Endodermal cell (in vitro differentiated cells): ENCODE measurements at regions not wholly inside any gene's neighbourhood (a gene's known extent, or its start where the extent isn't known, plus 50 kb on each side); places are given as distances from the start of the nearest gene placed in this dataset.

Experiments
- DNase-seq: peaks from one replicate; pipeline ENCODE4 v3.0.0-alpha.2; 2017
- H3K27ac ChIP-seq: 2 replicates; pipeline ENCODE4 v1.5.1; 2013; ENCODE audit warnings: mild to moderate bottlenecking, low read depth, low read length, moderate library complexity
- H3K27me3 ChIP-seq: 2 replicates; pipeline ENCODE4 v1.6.1; 2013; ENCODE audit warnings: mild to moderate bottlenecking, low read length, moderate library complexity; ENCODE audit not compliant: insufficient read depth, control insufficient read depth, poor library complexity, severe bottlenecking
- H3K36me3 ChIP-seq: 2 replicates; pipeline ENCODE4 v1.7.0; 2013; ENCODE audit warnings: mild to moderate bottlenecking, low read length, moderate library complexity; ENCODE audit not compliant: control insufficient read depth, insufficient read depth
- H3K4me1 ChIP-seq: one replicate; pipeline ENCODE4 v1.7.0; 2013; ENCODE audit warnings: low read length; ENCODE audit not compliant: control insufficient read depth, insufficient read depth
- H3K4me3 ChIP-seq: 2 replicates; pipeline ENCODE4 v1.5.1; 2013; ENCODE audit warnings: mild to moderate bottlenecking, low read length, moderate library complexity
- H3K9ac ChIP-seq: 2 replicates; pipeline ENCODE4 v1.6.1; 2013; ENCODE audit warnings: mild to moderate bottlenecking, low read length, moderate library complexity; ENCODE audit not compliant: poor library complexity, severe bottlenecking; ENCODE audit errors: extremely low read depth
- H3K9me3 ChIP-seq: 2 replicates; pipeline ENCODE4 v1.6.1; 2013; ENCODE audit warnings: mild to moderate bottlenecking, low read length, moderate library complexity; ENCODE audit not compliant: control insufficient read depth
- H3K27ac Mint-ChIP-seq: 2 replicates; pipeline ENCODE4 v1.8.0; 2020; ENCODE audit warnings: mixed read lengths
- H3K27me3 Mint-ChIP-seq: 2 replicates; pipeline ENCODE4 v1.8.0; 2021; ENCODE audit warnings: mild to moderate bottlenecking, mixed read lengths; ENCODE audit not compliant: insufficient read depth
- H3K36me3 Mint-ChIP-seq: 2 replicates; pipeline ENCODE4 v1.8.0; 2020; ENCODE audit warnings: low read depth, mixed read lengths
- H3K4me1 Mint-ChIP-seq: 2 replicates; pipeline ENCODE4 v1.8.0; 2020; ENCODE audit warnings: mixed read lengths
- H3K4me3 Mint-ChIP-seq: 2 replicates; pipeline ENCODE4 v1.8.0; 2020; ENCODE audit warnings: mild to moderate bottlenecking, moderate library complexity, mixed read lengths
- H3K9me3 Mint-ChIP-seq: 2 replicates; pipeline ENCODE4 v1.8.0; 2020; ENCODE audit warnings: mild to moderate bottlenecking, mixed read lengths
- WGBS, 2 experiments: methylation state at CpG; one replicate each; pipeline versions ENCODE4 v1.1.5 to v1.1.7; 2013; ENCODE audit warnings: missing lambda C conversion rate in 2 of 2, mixed read lengths in 1 of 2; ENCODE audit not compliant: insufficient coverage in 1 of 2, insufficient read length in 1 of 2; 5-methylcytosine and 5-hydroxymethylcytosine counted together
- TF ChIP-seq, protein P1 (sequence below): fragments of 200-600 bp; sonication (generic); conservative IDR thresholded peaks from 2 replicates; pipeline ENCODE4 v1.5.0; 2021; ENCODE audit warnings: antibody characterized with exemption, mild to moderate bottlenecking

DNA sequence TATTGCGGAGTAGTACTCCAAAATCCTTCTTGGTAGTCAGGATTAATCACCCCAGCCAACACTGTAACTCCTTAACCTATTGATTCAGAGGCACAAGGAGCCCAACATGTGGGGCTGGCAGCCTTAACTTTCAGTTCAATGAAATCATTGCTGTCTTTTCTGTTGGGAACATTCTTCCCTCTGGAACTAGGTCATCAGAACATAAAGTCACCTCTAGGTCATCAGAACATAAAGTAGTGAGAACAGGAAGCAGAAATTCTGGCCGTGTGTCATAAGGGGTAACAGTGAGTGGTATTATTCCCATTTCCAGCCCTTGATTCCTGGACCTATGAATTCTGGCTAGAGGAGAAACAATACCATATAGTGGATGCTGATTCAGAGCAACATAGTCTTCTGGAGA is 71.5 kb upstream of the TNIK start:
- TF ChIP-seq, protein P1, sequence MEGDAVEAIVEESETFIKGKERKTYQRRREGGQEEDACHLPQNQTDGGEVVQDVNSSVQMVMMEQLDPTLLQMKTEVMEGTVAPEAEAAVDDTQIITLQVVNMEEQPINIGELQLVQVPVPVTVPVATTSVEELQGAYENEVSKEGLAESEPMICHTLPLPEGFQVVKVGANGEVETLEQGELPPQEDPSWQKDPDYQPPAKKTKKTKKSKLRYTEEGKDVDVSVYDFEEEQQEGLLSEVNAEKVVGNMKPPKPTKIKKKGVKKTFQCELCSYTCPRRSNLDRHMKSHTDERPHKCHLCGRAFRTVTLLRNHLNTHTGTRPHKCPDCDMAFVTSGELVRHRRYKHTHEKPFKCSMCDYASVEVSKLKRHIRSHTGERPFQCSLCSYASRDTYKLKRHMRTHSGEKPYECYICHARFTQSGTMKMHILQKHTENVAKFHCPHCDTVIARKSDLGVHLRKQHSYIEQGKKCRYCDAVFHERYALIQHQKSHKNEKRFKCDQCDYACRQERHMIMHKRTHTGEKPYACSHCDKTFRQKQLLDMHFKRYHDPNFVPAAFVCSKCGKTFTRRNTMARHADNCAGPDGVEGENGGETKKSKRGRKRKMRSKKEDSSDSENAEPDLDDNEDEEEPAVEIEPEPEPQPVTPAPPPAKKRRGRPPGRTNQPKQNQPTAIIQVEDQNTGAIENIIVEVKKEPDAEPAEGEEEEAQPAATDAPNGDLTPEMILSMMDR: no peak
- H3K4me3 Mint-ChIP-seq: no peak overlapping the region
- WGBS, 2 experiments: 80 to 92% methylated on average over 2 of the region's 2 CpGs
- no peak overlapping the region for H3K27ac Mint-ChIP-seq
- no peaks in the 10 kb centered on the region for H3K36me3 Mint-ChIP-seq
- no peaks in the 10 kb centered on the region for H3K27me3 Mint-ChIP-seq
- H3K36me3 ChIP-seq: no peaks in the 10 kb centered on the region
- no peaks in the 10 kb centered on the region for H3K4me1 Mint-ChIP-seq
- DNase-seq: no peak
- peaks cover 2% of the 10 kb centered on the region for H3K9me3 Mint-ChIP-seq
- no peak overlapping the region for H3K4me3 ChIP-seq
- no peaks in the 10 kb centered on the region for H3K27me3 ChIP-seq
- H3K9ac ChIP-seq: no peak overlapping the region
- H3K9me3 ChIP-seq: no peaks in the 10 kb centered on the region
- H3K27ac ChIP-seq: no peak overlapping the region
- H3K4me1 ChIP-seq: no peaks in the 10 kb centered on the region

- Histone ChIP-seq H3K4me1 (no peaks in the 10 kb centered on the region), H3K9ac (no peak overlapping the region), H3K27ac (no peak overlapping the region), H3K4me3 (no peak overlapping the region), H3K27me3 (no peaks in the 10 kb centered on the region), H3K36me3 (no peaks in the 10 kb centered on the region), H3K9me3 (no peaks in the 10 kb centered on the region)
- Mint-ChIP-seq H3K27me3 (peaks cover 3% of the 10 kb centered on the region), H3K4me1 (no peaks in the 10 kb centered on the region), H3K27ac (no peak overlapping the region), H3K4me3 (no peak overlapping the region), H3K36me3 (no peaks in the 10 kb centered on the region), H3K9me3 (no peaks in the 10 kb centered on the region)
- no peak for DNase-seq
- TF ChIP-seq, protein P1: no peak
- WGBS, 2 experiments: 93 to 100% methylated on average over 1 to 2 of the region's 2 CpGs
These were observed 67.9 kb upstream of the TNIK start for GRCh38 chr3:171528102-171528501.

DNA sequence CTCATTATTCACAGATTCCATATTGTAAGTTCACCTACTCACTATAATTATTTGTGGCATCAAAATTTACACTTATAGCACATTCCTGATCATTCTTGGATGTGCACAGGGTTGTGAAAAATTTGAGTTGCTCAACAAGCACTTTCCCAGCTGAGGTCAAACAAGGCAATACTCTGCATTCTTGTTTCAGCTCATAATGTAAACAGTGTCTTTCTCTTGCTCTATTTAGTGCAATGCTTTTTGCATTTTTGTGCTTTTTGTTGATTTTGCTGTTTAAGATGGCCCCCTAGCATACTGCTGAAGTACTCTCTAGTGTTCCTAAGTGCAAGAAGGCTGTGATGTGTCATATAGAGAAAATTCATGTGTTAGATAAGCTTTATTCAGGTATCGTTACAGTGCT is 66.7 kb upstream of the TNIK start:
- Mint-ChIP-seq H3K27me3 (peaks cover 3% of the 10 kb centered on the region), H3K36me3 (no peaks in the 10 kb centered on the region), H3K4me3 (no peak overlapping the region), H3K4me1 (no peaks in the 10 kb centered on the region), H3K9me3 (no peaks in the 10 kb centered on the region), H3K27ac (no peak overlapping the region)
- no peak overlapping the region for H3K4me3 ChIP-seq
- H3K36me3 ChIP-seq: no peaks in the 10 kb centered on the region
- no peaks in the 10 kb centered on the region for H3K27me3 ChIP-seq
- WGBS, 2 experiments: no CpG with 5 or more reads among the region's 1 CpG
- no peak overlapping the region for H3K27ac ChIP-seq
- H3K9me3 ChIP-seq: no peaks in the 10 kb centered on the region
- TF ChIP-seq, protein P1: no peak
- H3K9ac ChIP-seq: no peak overlapping the region
- H3K4me1 ChIP-seq: no peaks in the 10 kb centered on the region
- no peak for DNase-seq
